Small intestine (tissue), 7 donors: ENCODE measurements at regions not wholly inside any gene's neighbourhood (a gene's known extent, or its start where the extent isn't known, plus 50 kb on each side); places are given as distances from the start of the nearest gene placed in this dataset.

ENCODE experiments used
- DNase-seq, 2 donors: peaks; one replicate each; pipeline versions ENCODE4 v3.0.0 to v3.0.0-alpha.2; 2013
- FAIRE-seq: peaks from 2 replicates; lab custom pipeline; 2012; peaks lifted over from hg19 to GRCh38; lab: Jason Lieb, UNC
- H3K27ac ChIP-seq, 3 donors: one replicate each; pipeline ENCODE4 v1.5.1; 2013; ENCODE audit warnings: low read length in 2 of 3, mild to moderate bottlenecking in 2 of 3, control low read depth in 1 of 3, inconsistent platforms in 1 of 3, low read depth in 1 of 3, moderate library complexity in 1 of 3
- H3K27me3 ChIP-seq, 3 donors: one replicate each; pipeline ENCODE4 v1.6.1; 2013; ENCODE audit warnings: low read length in 3 of 3, inconsistent platforms in 1 of 3; ENCODE audit not compliant: control insufficient read depth in 3 of 3, insufficient read depth in 3 of 3
- H3K36me3 ChIP-seq, 3 donors: one replicate each; pipeline ENCODE4 v1.6.1; 2013; ENCODE audit warnings: low read length in 3 of 3, inconsistent platforms in 1 of 3, low read depth in 1 of 3, mild to moderate bottlenecking in 1 of 3, moderate library complexity in 1 of 3; ENCODE audit not compliant: control insufficient read depth in 3 of 3, insufficient read depth in 2 of 3
- H3K4me1 ChIP-seq, 3 donors: one replicate each; pipeline ENCODE4 v1.6.1; 2013; ENCODE audit warnings: low read length in 2 of 3, inconsistent platforms in 1 of 3, low read depth in 1 of 3, mild to moderate bottlenecking in 1 of 3, moderate library complexity in 1 of 3; ENCODE audit not compliant: control insufficient read depth in 3 of 3, insufficient read depth in 2 of 3
- H3K4me3 ChIP-seq, 3 donors: one replicate each; pipeline ENCODE4 v1.5.1; 2013; ENCODE audit warnings: low read length in 3 of 3, control low read depth in 1 of 3, inconsistent platforms in 1 of 3, low read depth in 1 of 3, mild to moderate bottlenecking in 1 of 3, moderate library complexity in 1 of 3
- H3K9me3 ChIP-seq, 2 donors: one replicate each; pipeline ENCODE4 v1.6.1; 2013; ENCODE audit warnings: low read depth in 1 of 2, low read length in 1 of 2; ENCODE audit not compliant: control insufficient read depth in 2 of 2, insufficient read depth in 1 of 2
- WGBS, 3 donors: extraction: QIAGEN DNeasy Blood & Tissue Kit; methylation state at CpG; one replicate each; pipeline ENCODE4 v1.1.7; 2013; 5-methylcytosine and 5-hydroxymethylcytosine counted together
- donor health status: healthy with polysubstance abuse.
- donor health status: control.
- donor health status: control.
- donor health status: Bipolar disorder and iron deficiency.
- donor health status: healthy.

DNA sequence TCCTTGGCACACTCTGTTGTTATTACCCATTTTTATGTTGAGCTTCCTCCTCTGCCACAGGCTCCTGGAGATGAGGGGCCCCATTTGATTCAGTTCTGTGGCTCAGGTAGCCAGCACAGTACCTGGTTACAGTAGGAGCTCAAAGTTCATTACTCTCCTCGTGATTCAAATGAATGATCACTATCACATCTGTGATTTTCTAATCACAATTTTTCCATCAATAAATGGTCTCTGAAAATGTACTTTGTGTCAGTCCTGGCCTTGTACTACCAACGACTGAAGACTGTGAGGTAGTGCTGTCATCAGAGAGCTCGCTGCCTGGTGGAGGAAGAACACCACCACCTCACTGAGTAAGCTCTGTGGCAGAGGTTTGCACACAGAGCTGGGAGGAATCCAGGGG is 106.8 kb upstream of the JUN start:
- peak; percentile 74 for DNase-seq
- Histone ChIP-seq H3K27me3 (no peaks in the 10 kb centered on the region), H3K4me1 (peaks cover 8 to 67% (median 8%) of the 10 kb centered on the region in 3 donors), H3K27ac (peak overlapping the region in 2 of 3 donors; percentile 5 to 63), H3K9me3 (peaks cover 0 to 5% of the 10 kb centered on the region in 2 donors), H3K4me3 (no peak overlapping the region), H3K36me3 (no peaks in the 10 kb centered on the region)
- WGBS, 3 donors, result 20 to 66% (median 32%) methylated on average over 3 of the region's 3 CpGs
- FAIRE-seq, result no peak

DNA sequence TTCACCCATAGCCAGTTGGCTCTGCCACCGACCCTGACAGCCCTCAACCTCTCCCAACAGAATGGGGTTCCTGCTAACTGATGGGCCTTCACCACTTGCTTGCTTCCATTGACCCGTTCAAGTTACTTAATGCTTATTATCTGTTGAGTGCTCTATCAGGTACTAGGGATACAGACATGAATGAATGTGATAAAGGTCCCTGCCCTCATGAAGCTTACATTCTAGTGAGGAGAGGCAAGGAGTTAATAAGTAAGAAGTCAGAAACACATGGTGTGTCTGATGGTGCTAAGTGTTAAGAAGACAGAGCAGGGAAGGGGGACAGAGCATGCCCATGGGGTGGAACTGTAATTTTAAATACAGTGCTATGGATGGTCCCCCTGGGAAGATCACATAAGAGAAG is 107.5 kb upstream of the JUN start:
- DNase-seq (no peak), FAIRE-seq (no peak)
- H3K27me3 ChIP-seq, result no peaks in the 10 kb centered on the region
- H3K4me1 ChIP-seq, result peaks cover 13 to 66% (median 13%) of the 10 kb centered on the region in 3 donors
- H3K9me3 ChIP-seq, result peaks cover 0 to 5% of the 10 kb centered on the region in 2 donors
- H3K27ac ChIP-seq, result peak overlapping the region in 2 of 3 donors; percentile 5 to 63
- no peaks in the 10 kb centered on the region for H3K36me3 ChIP-seq
- H3K4me3 ChIP-seq, result no peak overlapping the region
- WGBS, 3 donors, result 91 to 97% (median 95%) methylated on average over 2 of the region's 2 CpGs

DNA sequence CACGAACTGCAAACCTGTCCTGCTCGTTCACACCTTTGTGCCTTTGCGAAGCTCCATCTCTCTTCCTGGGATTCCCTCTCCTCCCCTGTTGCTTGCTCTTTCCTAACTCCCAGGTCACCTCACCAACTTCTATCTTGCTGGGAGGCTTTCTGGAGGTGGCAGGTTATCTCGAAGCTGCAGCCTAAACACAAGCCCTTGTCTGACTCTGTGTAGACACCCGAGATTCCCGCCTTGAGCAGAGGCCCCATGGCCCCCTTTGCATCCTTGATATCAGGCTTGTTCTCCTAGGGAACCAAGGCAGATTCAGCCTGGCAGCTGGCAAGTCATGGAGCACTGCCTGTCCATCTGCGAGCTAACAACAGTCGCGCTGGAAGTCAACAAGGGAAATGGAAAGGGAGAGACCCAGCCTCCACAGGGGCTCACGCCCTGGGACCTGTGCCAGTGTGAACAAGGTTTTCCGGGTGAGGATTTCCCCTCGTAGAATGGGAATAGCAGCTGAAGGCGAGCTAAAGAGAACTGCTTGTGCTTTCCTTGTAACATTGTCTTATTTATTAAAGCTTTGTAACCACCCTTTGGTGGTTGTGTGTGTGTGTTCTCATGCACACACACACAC is 109.5 kb upstream of the JUN start:
- FAIRE-seq (no peak), DNase-seq (peak; percentile 19 to 55)
- Histone ChIP-seq H3K4me3 (no peak overlapping the region), H3K27ac (peak overlapping the region in 1 of 3 donors; percentile 40), H3K9me3 (peaks cover 0 to 5% of the 10 kb centered on the region in 2 donors), H3K36me3 (no peaks in the 10 kb centered on the region), H3K27me3 (no peaks in the 10 kb centered on the region), H3K4me1 (peaks cover 13 to 68% (median 15%) of the 10 kb centered on the region in 3 donors)
- WGBS, 3 donors, result 35 to 57% (median 35%) methylated on average over 13 of the region's 13 CpGs

DNA sequence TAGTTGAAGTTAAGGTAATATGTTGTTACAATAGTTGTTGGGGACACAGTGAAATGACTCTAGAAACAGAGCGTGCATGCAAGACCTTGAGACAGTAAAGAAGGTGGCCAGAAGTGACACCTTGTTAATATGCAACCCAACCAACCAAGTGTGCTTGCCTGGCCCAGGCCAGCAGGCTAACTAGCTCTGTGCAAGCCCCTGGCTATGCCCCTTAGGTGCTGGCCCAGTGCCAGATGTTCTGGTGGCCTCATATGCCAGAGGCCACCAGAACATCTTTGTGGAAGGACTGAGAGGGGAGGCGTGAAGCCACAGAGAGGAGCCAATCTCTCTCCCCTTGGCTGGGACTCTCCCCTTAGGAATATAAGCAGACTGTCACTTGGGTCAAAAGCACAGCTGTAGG is 111.2 kb upstream of the JUN start:
- DNase-seq, result peak in 1 of 2 donors; percentile 54
- peaks cover 13 to 71% (median 14%) of the 10 kb centered on the region in 3 donors for H3K4me1 ChIP-seq
- peaks cover 0 to 5% of the 10 kb centered on the region in 2 donors for H3K9me3 ChIP-seq
- no peaks in the 10 kb centered on the region for H3K36me3 ChIP-seq
- no peaks in the 10 kb centered on the region for H3K27me3 ChIP-seq
- 64 to 74% (median 69%) methylated on average over 2 of the region's 2 CpGs for WGBS, 3 donors
- no peak for FAIRE-seq
- peak overlapping the region in 2 of 3 donors; percentile 50 to 67 for H3K27ac ChIP-seq
- H3K4me3 ChIP-seq, result no peak overlapping the region

DNA sequence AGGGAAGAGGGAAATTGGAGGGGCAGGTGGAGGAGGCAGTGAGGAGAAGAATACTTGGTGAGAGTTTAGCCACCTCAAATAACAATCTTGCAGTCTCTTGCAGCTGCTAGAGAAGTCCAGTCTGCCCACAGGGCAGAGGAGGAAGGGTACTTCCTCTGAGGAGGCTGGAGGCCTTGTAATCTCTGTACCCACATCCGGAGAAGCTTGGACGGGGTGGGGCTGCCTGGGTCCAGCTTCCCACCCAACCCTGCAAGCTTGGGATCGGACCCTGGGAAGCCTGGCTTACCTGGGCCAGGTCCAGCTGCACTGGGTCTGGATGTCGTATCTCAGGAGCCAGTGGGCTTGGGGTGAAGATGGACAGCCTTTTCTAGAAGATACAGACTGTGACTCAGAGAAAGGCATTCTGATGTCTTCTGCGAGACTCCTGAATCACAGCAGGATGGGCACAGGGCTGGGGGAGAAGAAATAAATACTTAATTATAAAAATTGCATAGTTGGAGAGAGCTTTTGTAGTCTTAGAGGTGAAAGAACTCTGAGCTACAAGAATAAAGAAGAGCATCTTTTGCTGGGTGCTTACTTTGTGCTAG is 111.8 kb upstream of the JUN start:
- H3K9me3 ChIP-seq, result peaks cover 0 to 5% of the 10 kb centered on the region in 2 donors
- H3K4me3 ChIP-seq, result no peak overlapping the region
- peak in 1 of 2 donors; percentile 11 for DNase-seq
- 60 to 68% (median 62%) methylated on average over 5 of the region's 5 CpGs for WGBS, 3 donors
- peaks cover 13 to 71% (median 15%) of the 10 kb centered on the region in 3 donors for H3K4me1 ChIP-seq
- H3K27me3 ChIP-seq, result no peaks in the 10 kb centered on the region
- FAIRE-seq, result no peak
- H3K36me3 ChIP-seq, result no peaks in the 10 kb centered on the region
- H3K27ac ChIP-seq, result peak overlapping the region in 2 of 3 donors; percentile 50 to 67

DNA sequence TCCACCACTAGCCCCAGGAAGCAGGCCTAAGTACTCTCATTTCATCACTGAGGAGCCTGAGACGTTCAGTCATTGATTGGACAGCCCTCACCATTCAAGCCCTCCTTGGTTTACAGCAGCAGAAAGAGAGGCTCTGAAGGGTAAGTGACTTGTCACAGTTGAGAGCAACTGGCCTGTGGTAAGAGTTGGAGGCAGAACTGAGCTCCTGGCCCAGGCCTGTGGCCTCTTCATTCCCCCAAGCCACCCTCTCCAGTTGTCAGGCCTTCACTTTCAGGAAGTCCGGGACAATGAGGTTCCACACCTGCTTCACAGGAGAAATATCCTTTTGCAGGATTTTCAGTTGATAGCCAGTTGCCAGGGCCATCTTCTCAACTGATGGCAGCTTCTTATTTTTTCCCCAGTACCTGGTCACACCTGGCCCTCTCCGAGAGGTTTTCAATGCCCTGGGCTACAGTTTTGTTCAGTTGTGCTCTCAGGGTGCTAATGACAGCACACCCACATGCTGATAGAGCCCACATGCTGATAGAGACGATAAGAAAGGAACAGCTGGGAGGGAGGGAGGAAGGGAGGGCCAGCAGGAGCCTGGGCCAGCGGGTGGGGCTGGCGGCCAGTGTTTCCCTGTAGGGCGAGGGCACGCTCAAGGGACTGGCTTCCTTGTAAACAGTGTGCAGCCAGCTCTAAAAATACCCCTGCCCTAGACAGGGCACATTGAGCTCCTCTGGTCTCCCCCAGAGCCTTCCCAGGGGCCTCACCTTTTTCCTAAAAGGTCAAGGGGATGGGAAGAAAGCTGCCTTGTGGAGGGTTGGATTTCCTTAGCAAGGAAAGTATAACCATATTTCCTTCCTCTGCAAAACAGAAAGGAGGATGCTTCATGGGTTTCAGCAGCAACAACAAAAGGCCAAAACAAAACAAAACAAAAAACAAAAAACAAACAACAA is 112.7 kb upstream of the JUN start:
- whole genome bisulfite sequencing, 3 donors, result 17 to 21% (median 19%) methylated on average over 8 of the region's 8 CpGs
- FAIRE-seq (no peak), DNase-seq (peak; percentile 73 to 87)
- H3K27ac ChIP-seq, result peak overlapping the region; percentile 38 to 67 (median 50)
- H3K27me3 ChIP-seq, result no peaks in the 10 kb centered on the region
- H3K9me3 ChIP-seq, result peaks cover 0 to under 1% of the 10 kb centered on the region in 2 donors
- peaks cover 13 to 70% (median 15%) of the 10 kb centered on the region in 3 donors for H3K4me1 ChIP-seq
- no peaks in the 10 kb centered on the region for H3K36me3 ChIP-seq
- no peak overlapping the region for H3K4me3 ChIP-seq

DNA sequence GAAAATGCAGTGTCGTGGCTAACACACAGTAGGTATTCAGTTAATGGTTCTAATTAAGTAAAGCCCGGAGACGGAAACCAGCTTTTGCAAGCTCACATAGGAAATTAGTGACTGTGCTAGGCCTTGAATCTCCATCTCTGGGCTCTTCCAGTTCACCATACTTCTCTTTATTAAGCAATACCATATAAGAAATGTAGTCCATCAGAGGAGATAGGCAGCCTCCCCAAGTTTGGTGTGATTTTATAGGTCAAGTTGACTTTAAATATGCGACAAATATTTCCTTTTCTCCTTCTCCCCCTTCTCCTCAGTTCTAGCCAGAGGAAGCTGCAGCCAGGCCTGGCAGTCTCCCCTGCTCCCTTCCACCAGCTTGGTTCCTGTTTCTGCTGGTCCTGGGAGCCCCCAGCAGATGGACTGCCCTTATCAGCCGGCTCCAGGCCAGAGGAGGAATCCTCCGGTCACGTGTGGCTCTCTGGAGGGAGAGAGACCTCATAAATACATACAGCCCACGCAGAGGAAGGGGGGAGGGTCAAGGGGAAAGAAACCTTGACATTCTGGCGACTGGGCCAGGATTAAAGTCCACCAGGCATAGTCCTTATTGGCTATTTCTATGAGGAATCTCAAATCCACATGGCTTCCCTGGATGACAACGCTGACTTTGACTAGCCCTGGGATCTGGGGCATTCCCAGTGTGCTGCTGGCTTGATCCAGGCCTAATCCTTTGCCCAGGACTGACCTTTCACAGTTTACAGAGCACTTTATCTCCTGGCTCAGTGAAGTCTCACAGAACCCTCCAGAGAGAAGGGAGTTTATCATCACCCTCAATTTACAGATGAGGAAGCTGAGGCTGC is 115.1 kb upstream of the JUN start:
- peaks cover 13 to 81% (median 15%) of the 10 kb centered on the region in 3 donors for H3K4me1 ChIP-seq
- 43 to 52% (median 46%) methylated on average over 10 of the region's 10 CpGs for WGBS, 3 donors

More for the DNA sequence above, 115.1 kb upstream of the JUN start:
- no peak for FAIRE-seq
- no peaks in the 10 kb centered on the region for H3K36me3 ChIP-seq
- DNase-seq, result peak; percentile 63 to 85
- no peaks in the 10 kb centered on the region for H3K9me3 ChIP-seq
- no peak overlapping the region for H3K4me3 ChIP-seq
- H3K27ac ChIP-seq, result peak overlapping the region; percentile 46 to 80 (median 61)
- no peaks in the 10 kb centered on the region for H3K27me3 ChIP-seq
